B cell (primary cell): ENCODE measurements at regions not wholly inside any gene's neighbourhood (a gene's known extent, or its start where the extent isn't known, plus 50 kb on each side); places are given as distances from the start of the nearest gene placed in this dataset.

ENCODE experiments used
- ATAC-seq: fragments of 200-7000 bp; cut with Tn5 transposase; one replicate; pipeline ENCODE4 v1.10.0; 2021; ENCODE audit warnings: low read depth, mild to moderate bottlenecking, moderate number of reproducible peaks, moderate library complexity
- CTCF ChIA-PET: fragments of 350-600 bp; sonication (Branson Sonifier 250); formaldehyde crosslinking; loops from one replicate; lab custom pipeline; 2021; ENCODE audit warnings: antibody characterized with exemption, inconsistent platforms; lab: Charles Lee
- POLR2A ChIA-PET: fragments of 350-600 bp; sonication (Branson Sonifier 250); formaldehyde crosslinking; loops from one replicate; lab custom pipeline; 2021; ENCODE audit warnings: antibody characterized with exemption; lab: Charles Lee
- DNase-seq: peaks from one replicate; pipeline ENCODE4 v3.0.0; 2013
- H2AFZ ChIP-seq: 2 replicates; pipeline ENCODE4 v1.6.1; 2012; ENCODE audit warnings: mild to moderate bottlenecking, low read depth, low read length; ENCODE audit not compliant: insufficient read depth, poor library complexity, severe bottlenecking
- H3K27ac ChIP-seq, 2 donors: 1 replicate in 1 of 2; 2 replicates in 1 of 2; pipeline ENCODE4 v1.5.1; 2012 to 2013; ENCODE audit warnings: low read length in 2 of 2, mild to moderate bottlenecking in 2 of 2, moderate library complexity in 1 of 2
- H3K27me3 ChIP-seq, 4 experiments: fragments of 200-600 bp in 1 of 4; sonication (generic) in 1 of 4; replicated peaks in 1 of 4; 1 replicate in 2 of 4; 2 replicates in 2 of 4; pipeline versions ENCODE4 v1.6.1 to v1.7.0; 2013 to 2016; ENCODE audit warnings: low read length in 3 of 4, mild to moderate bottlenecking in 2 of 4, mixed read lengths in 1 of 4, moderate library complexity in 1 of 4; ENCODE audit not compliant: insufficient read depth in 4 of 4, control insufficient read depth in 3 of 4; ENCODE audit errors: control extremely low read depth in 1 of 4
- H3K36me3 ChIP-seq, 2 experiments: replicated peaks in 1 of 2; 1 replicate in 1 of 2; 2 replicates in 1 of 2; pipeline versions ENCODE4 v1.6.1 to v1.7.1; 2013; ENCODE audit warnings: low read length in 1 of 2; ENCODE audit not compliant: insufficient read depth in 2 of 2, control insufficient read depth in 1 of 2; ENCODE audit errors: control extremely low read depth in 1 of 2, extremely low read depth in 1 of 2
- H3K4me1 ChIP-seq, 2 donors: fragments of 200-600 bp in 1 of 2; sonication (generic) in 1 of 2; 1 replicate in 1 of 2; 2 replicates in 1 of 2; pipeline versions ENCODE4 v1.5.1 to v1.6.1; 2013 to 2017; ENCODE audit warnings: low read length in 2 of 2; ENCODE audit not compliant: control insufficient read depth in 2 of 2, insufficient read depth in 2 of 2
- H3K4me2 ChIP-seq: replicated peaks from 2 replicates; pipeline ENCODE3; 2012; ENCODE audit warnings: mild to moderate bottlenecking, low read depth, low read length; ENCODE audit not compliant: poor library complexity, severe bottlenecking
- H3K4me3 ChIP-seq, 5 experiments: fragments of 200-600 bp in 1 of 5; sonication (generic) in 1 of 5; 1 replicate in 3 of 5; 2 replicates in 2 of 5; pipeline versions ENCODE4 v1.5.1 to v1.7.0; 2011 to 2016; ENCODE audit warnings: low read length in 4 of 5, mild to moderate bottlenecking in 4 of 5, low read depth in 2 of 5, control low read depth in 1 of 5, moderate library complexity in 1 of 5; ENCODE audit not compliant: insufficient read depth in 1 of 5; ENCODE audit errors: control extremely low read depth in 1 of 5, extremely low read depth in 1 of 5
- H3K79me2 ChIP-seq: fragments of 200-600 bp; sonication (generic); one replicate; pipeline ENCODE4 v1.6.0; 2016; ENCODE audit warnings: low read length; ENCODE audit not compliant: control insufficient read depth, insufficient read depth
- H3K9ac ChIP-seq: fragments of 200-600 bp; sonication (generic); 2 replicates; pipeline ENCODE4 v1.6.1; 2017; ENCODE audit warnings: mild to moderate bottlenecking, low read length, moderate library complexity
- H3K9me3 ChIP-seq, 3 donors: one replicate each; pipeline versions ENCODE4 v1.6.1 to v1.7.1; 2013; ENCODE audit warnings: low read length in 2 of 3; ENCODE audit not compliant: control insufficient read depth in 2 of 3, insufficient read depth in 1 of 3; ENCODE audit errors: control extremely low read depth in 1 of 3
- H4K20me1 ChIP-seq: 2 replicates; pipeline ENCODE4 v1.6.0; 2012; ENCODE audit warnings: mild to moderate bottlenecking, low read length; ENCODE audit not compliant: insufficient read depth, control insufficient read depth, poor library complexity, severe bottlenecking
- H3K27ac Mint-ChIP-seq: one replicate; pipeline ENCODE4 v1.8.0; 2021; ENCODE audit warnings: mixed read lengths
- H3K27me3 Mint-ChIP-seq: one replicate; pipeline ENCODE4 v1.8.0; 2021; ENCODE audit warnings: mixed read lengths
- H3K4me1 Mint-ChIP-seq: one replicate; pipeline ENCODE4 v1.8.0; 2021; ENCODE audit warnings: mixed read lengths
- H3K4me3 Mint-ChIP-seq: one replicate; pipeline ENCODE4 v1.8.0; 2021; ENCODE audit warnings: mixed read lengths
- H3K9me3 Mint-ChIP-seq: one replicate; pipeline ENCODE4 v1.8.0; 2022; ENCODE audit warnings: mixed read lengths; ENCODE audit not compliant: insufficient read depth
- EZH2 ChIP-seq: IDR thresholded peaks from 2 replicates; pipeline ENCODE4 v1.6.1; 2012; ENCODE audit warnings: borderline replicate concordance, low read depth, mild to moderate bottlenecking, moderate library complexity, low read length; ENCODE audit not compliant: insufficient read depth, poor library complexity, severe bottlenecking
- WGBS: methylation state at CpG from one replicate; pipeline ENCODE4 v1.1.5; 2013; ENCODE audit warnings: missing lambda C conversion rate; ENCODE audit not compliant: insufficient coverage; 5-methylcytosine and 5-hydroxymethylcytosine counted together
- intact Hi-C: fragments of 100-400 bp; cut with micrococcal nuclease; formaldehyde crosslinking; loops from one replicate; pipeline ENCODE4 v1.10.0; 2022
- TF ChIP-seq, protein P1 (sequence below): fragments of 200-600 bp; IDR thresholded peaks from one replicate; pipeline ENCODE4 v1.8.0; 2022; ENCODE audit warnings: antibody characterized with exemption, mild to moderate bottlenecking

DNA sequence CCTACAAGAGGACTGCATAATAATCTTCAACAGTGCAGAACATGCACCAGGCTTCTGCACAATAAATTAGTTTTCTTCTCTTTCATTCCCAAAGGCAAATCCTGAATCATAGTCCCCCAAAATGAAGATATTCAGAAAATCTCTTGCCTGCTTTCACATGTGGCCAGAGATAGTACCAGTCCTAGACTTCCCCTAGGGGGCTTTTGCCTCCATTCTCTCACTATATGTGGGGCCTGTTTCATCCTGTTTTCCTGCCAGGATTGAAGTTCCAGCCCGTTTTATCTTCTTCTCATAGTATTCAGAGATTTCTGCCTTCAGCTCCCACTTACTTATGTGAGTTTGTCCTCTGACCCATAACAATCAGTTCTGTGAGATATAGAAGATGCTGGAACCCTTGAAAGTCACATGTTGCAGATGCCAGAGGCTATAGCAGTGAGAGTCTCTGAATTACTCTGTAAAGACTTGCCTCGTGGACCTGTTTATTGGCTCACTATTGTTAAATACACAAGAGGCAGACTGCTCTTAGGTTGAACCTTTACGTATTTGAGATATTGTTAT lies 421.9 kb upstream of the PCDH9 start:
- Mint-ChIP-seq H3K4me3 (no peak overlapping the region), H3K4me1 (no peaks in the 10 kb centered on the region), H3K9me3 (peaks cover 2% of the 10 kb centered on the region), H3K27me3 (no peaks in the 10 kb centered on the region), H3K27ac (no peak overlapping the region)
- ChIA-PET CTCF (no interaction called here), POLR2A (no interaction called here)
- Histone ChIP-seq H3K27ac (no peak overlapping the region), H2AFZ (no peak overlapping the region), H3K79me2 (no peaks in the 10 kb centered on the region), H4K20me1 (no peaks in the 10 kb centered on the region), H3K27me3 (no peaks in the 10 kb centered on the region), H3K4me2 (no peak overlapping the region), H3K36me3 (no peaks in the 10 kb centered on the region), H3K4me1 (no peaks in the 10 kb centered on the region), H3K4me3 (no peak overlapping the region), H3K9me3 (no peaks in the 10 kb centered on the region), H3K9ac (no peak overlapping the region)
- 75% methylated on average over 2 of the region's 3 CpGs for WGBS
- DNase-seq = no peak
- no peak for ATAC-seq
- no peak for TF ChIP-seq EZH2
- TF ChIP-seq, protein P1, sequence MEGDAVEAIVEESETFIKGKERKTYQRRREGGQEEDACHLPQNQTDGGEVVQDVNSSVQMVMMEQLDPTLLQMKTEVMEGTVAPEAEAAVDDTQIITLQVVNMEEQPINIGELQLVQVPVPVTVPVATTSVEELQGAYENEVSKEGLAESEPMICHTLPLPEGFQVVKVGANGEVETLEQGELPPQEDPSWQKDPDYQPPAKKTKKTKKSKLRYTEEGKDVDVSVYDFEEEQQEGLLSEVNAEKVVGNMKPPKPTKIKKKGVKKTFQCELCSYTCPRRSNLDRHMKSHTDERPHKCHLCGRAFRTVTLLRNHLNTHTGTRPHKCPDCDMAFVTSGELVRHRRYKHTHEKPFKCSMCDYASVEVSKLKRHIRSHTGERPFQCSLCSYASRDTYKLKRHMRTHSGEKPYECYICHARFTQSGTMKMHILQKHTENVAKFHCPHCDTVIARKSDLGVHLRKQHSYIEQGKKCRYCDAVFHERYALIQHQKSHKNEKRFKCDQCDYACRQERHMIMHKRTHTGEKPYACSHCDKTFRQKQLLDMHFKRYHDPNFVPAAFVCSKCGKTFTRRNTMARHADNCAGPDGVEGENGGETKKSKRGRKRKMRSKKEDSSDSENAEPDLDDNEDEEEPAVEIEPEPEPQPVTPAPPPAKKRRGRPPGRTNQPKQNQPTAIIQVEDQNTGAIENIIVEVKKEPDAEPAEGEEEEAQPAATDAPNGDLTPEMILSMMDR = no peak
- intact Hi-C loops = no loop called here

DNA sequence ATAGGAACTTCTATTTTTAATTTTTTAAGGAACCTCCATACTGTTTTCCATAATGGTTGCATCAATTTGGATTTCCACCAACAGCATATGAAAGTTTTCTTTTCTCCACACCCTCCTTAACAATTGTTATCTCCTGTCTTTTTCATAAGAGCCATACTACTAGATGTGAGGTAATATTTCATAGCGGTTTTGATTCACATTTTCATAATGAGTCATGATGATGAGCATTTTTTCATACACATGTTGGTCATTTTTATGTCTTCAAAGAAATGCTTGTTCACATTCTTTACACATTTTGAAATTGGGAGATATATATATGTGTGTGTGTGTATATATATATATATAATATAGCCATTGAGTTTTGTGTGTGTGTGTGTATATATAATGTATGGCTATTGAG lies 420.3 kb upstream of the PCDH9 start:
- Histone ChIP-seq H3K36me3 (no peaks in the 10 kb centered on the region), H3K27me3 (no peaks in the 10 kb centered on the region), H3K79me2 (no peaks in the 10 kb centered on the region), H2AFZ (no peak overlapping the region), H3K4me1 (no peaks in the 10 kb centered on the region), H3K9me3 (no peaks in the 10 kb centered on the region), H3K4me3 (no peak overlapping the region), H4K20me1 (no peaks in the 10 kb centered on the region), H3K4me2 (no peak overlapping the region), H3K9ac (no peak overlapping the region), H3K27ac (no peak overlapping the region)
- no peak overlapping the region for H3K4me3 Mint-ChIP-seq
- H3K27ac Mint-ChIP-seq = no peak overlapping the region
- ChIA-PET POLR2A (no interaction called here), CTCF (no interaction called here)
- WGBS = no CpG with 5 or more reads among the region's 1 CpG
- ATAC-seq = no peak
- no peaks in the 10 kb centered on the region for H3K27me3 Mint-ChIP-seq
- no peaks in the 10 kb centered on the region for H3K4me1 Mint-ChIP-seq
- intact Hi-C loops = no loop called here
- DNase-seq = no peak
- H3K9me3 Mint-ChIP-seq = peaks cover 2% of the 10 kb centered on the region
- TF ChIP-seq EZH2 = no peak
- TF ChIP-seq, protein P1 = no peak
